Ishikawa (cell line): ENCODE measurements at regions not wholly inside any gene's neighbourhood (a gene's known extent, or its start where the extent isn't known, plus 50 kb on each side); places are given as distances from the start of the nearest gene placed in this dataset.

Source experiments
- CEBPB ChIP-seq: IDR thresholded peaks from 2 replicates; pipeline ENCODE4 v1.6.1; 2012
- CREB1 ChIP-seq: IDR thresholded peaks from 2 replicates; pipeline ENCODE4 v1.6.1; 2012; ENCODE audit warnings: low read depth
- EGR1 ChIP-seq: IDR thresholded peaks from 2 replicates; pipeline ENCODE4 v1.6.1; 2012
- EP300 ChIP-seq: IDR thresholded peaks from 2 replicates; pipeline ENCODE4 v1.6.1; 2012; ENCODE audit warnings: borderline replicate concordance
- FOXM1 ChIP-seq: IDR thresholded peaks from 2 replicates; pipeline ENCODE4 v1.6.1; 2012; ENCODE audit warnings: low read depth, borderline replicate concordance
- NFIC ChIP-seq: IDR thresholded peaks from 2 replicates; pipeline ENCODE4 v1.6.1; 2012
- RAD21 ChIP-seq: IDR thresholded peaks from 2 replicates; pipeline ENCODE4 v1.6.1; 2012; ENCODE audit warnings: low read depth
- TAF1 ChIP-seq: IDR thresholded peaks from 2 replicates; pipeline ENCODE4 v1.6.1; 2012; ENCODE audit warnings: low read depth, mild to moderate bottlenecking
- TCF12 ChIP-seq: IDR thresholded peaks from 2 replicates; pipeline ENCODE4 v1.6.1; 2012; ENCODE audit warnings: low read depth
- TEAD4 ChIP-seq: IDR thresholded peaks from 2 replicates; pipeline ENCODE4 v1.6.1; 2012
- YY1 ChIP-seq: IDR thresholded peaks from 2 replicates; pipeline ENCODE4 v1.6.1; 2012; ENCODE audit warnings: low read depth
- ZBTB7A ChIP-seq: IDR thresholded peaks from 2 replicates; pipeline ENCODE4 v1.6.1; 2012; ENCODE audit warnings: low read depth
- TF ChIP-seq, protein P1 (sequence below): IDR thresholded peaks from 2 replicates; pipeline ENCODE4 v1.6.1; 2012
- TF ChIP-seq, protein P2 (sequence below): IDR thresholded peaks from 2 replicates; pipeline ENCODE4 v1.6.1; 2012
- TF ChIP-seq, protein P3 (sequence below): IDR thresholded peaks from 2 replicates; pipeline ENCODE4 v1.6.1; 2012; ENCODE audit warnings: low read depth, mild to moderate bottlenecking

DNA sequence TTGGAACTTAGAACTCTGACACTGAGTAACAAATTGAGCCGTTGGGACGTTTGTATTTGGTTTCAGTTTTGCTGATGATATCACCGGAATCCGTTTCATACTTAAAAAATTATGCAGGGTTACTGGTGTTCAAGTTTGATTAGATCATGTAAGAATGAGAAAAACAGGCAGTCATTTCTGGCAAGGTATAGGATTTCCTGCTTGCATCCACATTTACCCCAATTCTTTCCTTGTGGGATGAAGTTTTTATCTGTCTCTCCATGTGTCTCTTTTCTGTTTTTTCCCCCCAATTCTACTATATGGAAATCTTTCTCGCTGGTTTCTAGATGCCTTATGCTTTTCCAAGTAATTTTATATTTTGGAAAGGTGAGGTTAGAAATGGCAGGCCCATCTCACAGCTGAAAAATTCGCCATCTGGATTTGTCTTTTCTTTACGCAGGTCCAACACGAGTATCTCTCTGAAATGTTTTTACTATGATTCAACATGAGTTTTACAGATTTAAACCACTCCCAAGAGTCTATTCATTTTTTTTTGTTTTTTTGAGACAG lies 197.9 kb downstream of the SHOX start:
- TF ChIP-seq RAD21 (no peak), EGR1 (no peak), TEAD4 (no peak), FOXM1 (no peak), EP300 (no peak), CEBPB (no peak), TCF12 (no peak), TAF1 (no peak), CREB1 (no peak), NFIC (no peak), YY1 (no peak), ZBTB7A (no peak)
- TF ChIP-seq, protein P1, sequence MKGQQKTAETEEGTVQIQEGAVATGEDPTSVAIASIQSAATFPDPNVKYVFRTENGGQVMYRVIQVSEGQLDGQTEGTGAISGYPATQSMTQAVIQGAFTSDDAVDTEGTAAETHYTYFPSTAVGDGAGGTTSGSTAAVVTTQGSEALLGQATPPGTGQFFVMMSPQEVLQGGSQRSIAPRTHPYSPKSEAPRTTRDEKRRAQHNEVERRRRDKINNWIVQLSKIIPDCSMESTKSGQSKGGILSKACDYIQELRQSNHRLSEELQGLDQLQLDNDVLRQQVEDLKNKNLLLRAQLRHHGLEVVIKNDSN, result no peak
- TF ChIP-seq, protein P2, sequence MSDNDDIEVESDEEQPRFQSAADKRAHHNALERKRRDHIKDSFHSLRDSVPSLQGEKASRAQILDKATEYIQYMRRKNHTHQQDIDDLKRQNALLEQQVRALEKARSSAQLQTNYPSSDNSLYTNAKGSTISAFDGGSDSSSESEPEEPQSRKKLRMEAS, result no peak
- TF ChIP-seq, protein P3, sequence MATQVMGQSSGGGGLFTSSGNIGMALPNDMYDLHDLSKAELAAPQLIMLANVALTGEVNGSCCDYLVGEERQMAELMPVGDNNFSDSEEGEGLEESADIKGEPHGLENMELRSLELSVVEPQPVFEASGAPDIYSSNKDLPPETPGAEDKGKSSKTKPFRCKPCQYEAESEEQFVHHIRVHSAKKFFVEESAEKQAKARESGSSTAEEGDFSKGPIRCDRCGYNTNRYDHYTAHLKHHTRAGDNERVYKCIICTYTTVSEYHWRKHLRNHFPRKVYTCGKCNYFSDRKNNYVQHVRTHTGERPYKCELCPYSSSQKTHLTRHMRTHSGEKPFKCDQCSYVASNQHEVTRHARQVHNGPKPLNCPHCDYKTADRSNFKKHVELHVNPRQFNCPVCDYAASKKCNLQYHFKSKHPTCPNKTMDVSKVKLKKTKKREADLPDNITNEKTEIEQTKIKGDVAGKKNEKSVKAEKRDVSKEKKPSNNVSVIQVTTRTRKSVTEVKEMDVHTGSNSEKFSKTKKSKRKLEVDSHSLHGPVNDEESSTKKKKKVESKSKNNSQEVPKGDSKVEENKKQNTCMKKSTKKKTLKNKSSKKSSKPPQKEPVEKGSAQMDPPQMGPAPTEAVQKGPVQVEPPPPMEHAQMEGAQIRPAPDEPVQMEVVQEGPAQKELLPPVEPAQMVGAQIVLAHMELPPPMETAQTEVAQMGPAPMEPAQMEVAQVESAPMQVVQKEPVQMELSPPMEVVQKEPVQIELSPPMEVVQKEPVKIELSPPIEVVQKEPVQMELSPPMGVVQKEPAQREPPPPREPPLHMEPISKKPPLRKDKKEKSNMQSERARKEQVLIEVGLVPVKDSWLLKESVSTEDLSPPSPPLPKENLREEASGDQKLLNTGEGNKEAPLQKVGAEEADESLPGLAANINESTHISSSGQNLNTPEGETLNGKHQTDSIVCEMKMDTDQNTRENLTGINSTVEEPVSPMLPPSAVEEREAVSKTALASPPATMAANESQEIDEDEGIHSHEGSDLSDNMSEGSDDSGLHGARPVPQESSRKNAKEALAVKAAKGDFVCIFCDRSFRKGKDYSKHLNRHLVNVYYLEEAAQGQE, result no peak

DNA sequence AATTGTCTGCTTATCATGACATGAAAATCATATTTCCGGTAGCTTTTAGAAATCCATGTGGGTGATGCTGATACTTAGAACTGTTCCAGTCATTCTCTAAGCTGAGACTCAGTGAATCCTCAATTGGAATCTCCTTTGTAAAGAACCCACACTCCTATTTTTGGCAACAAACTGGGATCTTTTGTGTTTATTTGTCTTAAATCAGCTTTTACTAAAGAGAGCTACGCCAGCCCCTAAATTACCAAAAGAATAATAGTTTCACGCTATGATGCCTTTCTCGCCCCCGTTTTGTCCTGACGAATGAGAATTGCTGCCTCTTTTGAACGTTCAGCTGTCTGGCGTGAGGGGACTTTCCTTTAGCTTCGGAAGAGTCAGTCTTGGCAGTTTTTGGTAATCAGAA lies 195.9 kb downstream of the SHOX start:
- TF ChIP-seq YY1 (no peak), FOXM1 (no peak), EP300 (no peak)
- TF ChIP-seq, protein P3, result no peak

DNA sequence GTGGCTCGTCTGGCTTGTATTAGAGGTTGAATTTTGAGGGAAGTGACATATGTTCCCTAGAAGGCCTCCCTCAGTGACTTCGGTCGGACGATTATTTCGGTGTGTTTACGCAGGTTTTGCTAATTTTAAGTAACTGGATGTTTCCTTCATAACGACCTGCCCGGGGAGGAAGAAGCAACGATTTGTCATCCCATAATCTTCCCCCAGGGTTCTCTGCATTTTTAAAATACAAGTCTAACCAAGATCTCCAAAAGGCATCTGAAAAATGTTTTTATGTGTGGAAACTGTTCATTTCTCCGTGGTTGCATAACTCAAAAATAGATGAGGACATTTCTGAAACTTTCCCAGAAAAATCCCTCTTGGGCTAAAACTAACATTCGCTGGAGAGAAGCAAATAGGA lies 195.4 kb downstream of the SHOX start:
- no peak for TF ChIP-seq CREB1
- TF ChIP-seq NFIC, result no peak
- no peak for TF ChIP-seq TEAD4
- no peak for TF ChIP-seq CEBPB
- TF ChIP-seq, protein P2, result no peak
- TF ChIP-seq, protein P3, result no peak
- TF ChIP-seq EP300, result no peak
- TF ChIP-seq TCF12, result no peak
- TF ChIP-seq YY1, result no peak
- TF ChIP-seq RAD21, result no peak
- TF ChIP-seq FOXM1, result no peak
- TF ChIP-seq, protein P1, result no peak
- TF ChIP-seq ZBTB7A, result no peak

DNA sequence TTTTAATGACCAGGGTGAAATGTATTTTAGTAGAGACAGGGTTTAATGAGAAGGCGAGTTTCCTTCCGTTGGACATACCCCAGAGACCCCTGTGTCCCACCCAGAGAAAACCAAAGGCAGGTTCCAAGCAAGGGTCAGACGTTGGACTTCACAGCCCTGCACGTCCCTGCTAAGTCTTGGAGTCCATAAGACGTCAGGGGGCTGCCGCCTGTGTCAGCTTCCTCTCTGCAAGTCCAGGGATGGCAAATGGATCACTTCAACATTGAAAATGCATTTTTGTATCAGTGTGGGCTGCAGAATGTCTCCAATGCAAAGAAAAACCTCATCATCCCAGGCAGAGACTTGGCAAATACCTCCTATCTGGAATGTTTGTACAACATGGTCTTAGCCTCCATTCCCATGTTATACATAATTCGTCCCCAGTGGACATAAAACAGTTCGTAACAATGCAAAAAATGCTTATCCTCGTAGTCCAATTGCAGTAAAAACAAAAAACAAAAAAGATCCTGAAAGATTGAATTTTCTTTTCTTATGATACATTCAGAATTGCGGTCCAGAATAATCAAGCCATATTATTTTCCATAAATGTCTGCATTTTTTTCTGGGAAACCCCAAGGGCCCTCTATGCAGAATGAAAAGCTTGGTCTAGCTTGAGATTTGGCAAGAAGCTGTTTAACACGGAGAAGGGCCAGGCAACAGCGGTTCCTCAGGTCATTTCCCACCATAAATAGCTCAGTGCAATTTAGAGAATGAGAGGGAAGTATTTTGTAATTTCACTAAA lies 190.9 kb downstream of the SHOX start:
- TF ChIP-seq FOXM1, result no peak
- TF ChIP-seq TCF12, result no peak
- TF ChIP-seq TEAD4, result no peak
- TF ChIP-seq, protein P1, result no peak
- TF ChIP-seq EP300, result no peak
- no peak for TF ChIP-seq RAD21
- no peak for TF ChIP-seq ZBTB7A
- no peak for TF ChIP-seq NFIC
- TF ChIP-seq EGR1, result no peak
- TF ChIP-seq, protein P2, result no peak
- no peak for TF ChIP-seq YY1
- no peak for TF ChIP-seq CREB1
- no peak for TF ChIP-seq CEBPB
- TF ChIP-seq TAF1, result no peak
- TF ChIP-seq, protein P3, result no peak
